ENCODE measurements at regions not wholly inside any gene's neighbourhood (a gene's known extent, or its start where the extent isn't known, plus 50 kb on each side); places are given as distances from the start of the nearest gene placed in this dataset.

DNA sequence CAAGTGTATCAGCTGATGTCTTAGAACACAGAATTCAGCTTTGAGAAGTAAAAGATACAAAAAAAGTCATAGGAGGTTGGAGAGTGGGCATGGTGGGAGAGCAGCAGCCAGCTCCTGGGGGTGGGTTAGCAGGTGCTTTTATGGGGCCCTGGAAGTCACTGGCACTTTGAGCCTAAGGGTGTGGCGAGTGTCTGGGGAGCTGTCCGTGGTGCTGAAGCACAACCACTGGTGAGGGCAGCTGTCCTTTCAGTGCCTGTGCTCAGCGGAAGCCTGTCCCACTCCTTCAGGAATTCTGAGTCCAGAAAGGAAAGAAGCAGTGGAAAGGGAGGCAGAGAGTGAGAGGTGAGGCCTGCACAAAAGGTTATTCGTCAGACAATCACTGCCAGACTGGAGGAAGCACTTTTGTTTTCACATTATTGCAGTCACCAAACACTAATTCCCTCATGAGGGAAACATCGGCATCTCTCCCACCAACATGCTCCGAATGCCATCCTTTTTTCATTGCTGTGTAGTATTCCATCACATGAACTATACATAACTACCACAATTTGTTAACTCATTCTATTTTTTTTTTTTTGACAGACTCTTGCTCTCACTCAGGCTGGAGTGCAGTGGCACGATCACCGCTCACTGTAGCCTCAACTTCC lies 59.4 kb upstream of the RAPGEF1 start (continued):
- TF ChIP-seq, protein P1, sequence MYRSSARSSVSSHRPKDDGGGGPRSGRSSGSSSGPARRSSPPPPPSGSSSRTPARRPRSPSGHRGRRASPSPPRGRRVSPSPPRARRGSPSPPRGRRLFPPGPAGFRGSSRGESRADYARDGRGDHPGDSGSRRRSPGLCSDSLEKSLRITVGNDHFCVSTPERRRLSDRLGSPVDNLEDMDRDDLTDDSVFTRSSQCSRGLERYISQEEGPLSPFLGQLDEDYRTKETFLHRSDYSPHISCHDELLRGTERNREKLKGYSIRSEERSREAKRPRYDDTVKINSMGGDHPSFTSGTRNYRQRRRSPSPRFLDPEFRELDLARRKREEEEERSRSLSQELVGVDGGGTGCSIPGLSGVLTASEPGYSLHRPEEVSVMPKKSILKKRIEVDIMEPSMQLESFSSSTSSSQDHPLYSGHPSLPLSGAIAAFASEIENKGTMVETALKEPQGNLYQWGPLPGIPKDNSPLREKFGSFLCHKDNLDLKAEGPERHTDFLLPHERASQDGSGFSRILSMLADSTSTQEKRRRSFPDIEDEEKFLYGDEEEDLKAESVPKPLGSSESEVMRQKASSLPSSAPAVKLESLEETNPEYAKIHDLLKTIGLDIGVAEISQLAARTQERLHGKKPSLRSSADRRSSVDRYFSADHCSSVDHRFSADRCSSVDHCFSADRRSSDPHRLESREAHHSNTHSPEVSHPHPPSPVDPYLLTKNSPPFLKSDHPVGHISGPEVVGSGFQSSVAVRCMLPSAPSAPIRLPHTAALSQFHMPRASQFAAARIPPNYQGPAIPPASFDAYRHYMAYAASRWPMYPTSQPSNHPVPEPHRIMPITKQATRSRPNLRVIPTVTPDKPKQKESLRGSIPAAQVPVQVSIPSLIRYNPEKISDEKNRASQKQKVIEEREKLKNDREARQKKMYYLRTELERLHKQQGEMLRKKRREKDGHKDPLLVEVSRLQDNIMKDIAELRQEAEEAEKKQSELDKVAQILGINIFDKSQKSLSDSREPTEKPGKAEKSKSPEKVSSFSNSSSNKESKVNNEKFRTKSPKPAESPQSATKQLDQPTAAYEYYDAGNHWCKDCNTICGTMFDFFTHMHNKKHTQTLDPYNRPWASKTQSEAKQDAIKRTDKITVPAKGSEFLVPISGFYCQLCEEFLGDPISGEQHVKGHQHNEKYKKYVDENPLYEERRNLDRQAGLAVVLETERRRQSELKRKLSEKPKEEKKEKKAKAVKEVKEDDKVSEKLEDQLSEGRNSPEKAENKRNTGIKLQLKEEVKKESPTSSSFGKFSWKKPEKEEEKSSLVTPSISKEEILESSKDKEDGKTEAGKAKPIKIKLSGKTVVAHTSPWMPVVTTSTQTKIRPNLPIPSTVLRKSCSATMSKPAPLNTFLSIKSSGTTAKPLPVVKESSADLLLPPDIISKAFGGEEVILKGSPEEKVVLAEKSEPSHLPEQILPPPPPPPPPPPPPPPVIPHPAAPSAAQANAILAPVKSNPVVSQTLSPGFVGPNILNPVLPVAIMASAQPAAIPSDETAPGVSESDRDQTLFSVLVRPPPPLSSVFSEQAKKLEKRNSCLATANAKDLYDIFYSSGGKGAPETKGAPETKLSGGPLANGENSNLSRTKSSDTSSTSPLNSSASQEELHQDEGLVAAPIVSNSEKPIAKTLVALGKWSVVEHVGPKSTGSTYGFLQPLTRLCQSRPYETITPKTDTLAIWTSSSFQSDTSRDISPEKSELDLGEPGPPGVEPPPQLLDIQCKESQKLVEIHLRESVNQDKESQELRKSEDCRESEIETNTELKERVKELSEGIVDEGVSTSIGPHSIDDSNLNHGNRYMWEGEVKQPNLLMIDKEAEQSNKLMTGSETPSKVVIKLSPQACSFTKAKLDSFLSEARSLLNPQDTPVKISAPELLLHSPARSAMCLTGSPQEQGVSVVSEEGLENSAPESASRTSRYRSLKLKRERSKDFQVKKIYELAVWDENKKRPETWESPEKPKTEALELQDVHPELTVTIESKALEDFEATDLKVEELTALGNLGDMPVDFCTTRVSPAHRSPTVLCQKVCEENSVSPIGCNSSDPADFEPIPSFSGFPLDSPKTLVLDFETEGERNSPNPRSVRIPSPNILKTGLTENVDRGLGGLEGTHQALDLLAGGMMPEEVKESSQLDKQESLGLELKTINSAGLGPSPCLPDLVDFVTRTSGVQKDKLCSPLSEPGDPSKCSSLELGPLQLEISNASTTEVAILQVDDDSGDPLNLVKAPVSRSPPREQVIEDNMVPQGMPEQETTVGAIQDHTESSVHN (CRISPR knock-in tag; IDR thresholded peaks at IDR 0.05): no peak
- TF ChIP-seq MIXL1 (CRISPR knock-in tag; IDR thresholded peaks at IDR 0.05) (peak; percentile 45; the same call in 1 of the 2 replicates), ZBTB8A (CRISPR knock-in tag; IDR thresholded peaks at IDR 0.05; ENCODE audit: borderline replicate concordance, low read depth) (no peak), MYC (CRISPR knock-in tag; IDR thresholded peaks at IDR 0.05; ENCODE audit: borderline replicate concordance) (peak; percentile 32; the same call in 1 of the 2 replicates), ZNF563 (CRISPR knock-in tag; IDR thresholded peaks at IDR 0.05) (peak; percentile 40; the same call in 1 of the 2 replicates), KMT2A (CRISPR knock-in tag; IDR thresholded peaks at IDR 0.05) (no peak), THAP11 (CRISPR knock-in tag; IDR thresholded peaks at IDR 0.05) (peak; percentile 47; the same call in 1 of the 2 replicates), RARA (CRISPR knock-in tag; IDR thresholded peaks at IDR 0.05) (peak; percentile 63), ZNF34 (CRISPR knock-in tag; IDR thresholded peaks at IDR 0.05; ENCODE audit: borderline replicate concordance) (no peak), ZNF660 (CRISPR knock-in tag; IDR thresholded peaks at IDR 0.05; ENCODE audit: borderline replicate concordance, low read depth) (no peak), ZFP36L2 (CRISPR knock-in tag; IDR thresholded peaks at IDR 0.05) (0 out of 2 replicates have a peak, but pooled peaks have one; percentile 87)
- TF ChIP-seq, protein P2, sequence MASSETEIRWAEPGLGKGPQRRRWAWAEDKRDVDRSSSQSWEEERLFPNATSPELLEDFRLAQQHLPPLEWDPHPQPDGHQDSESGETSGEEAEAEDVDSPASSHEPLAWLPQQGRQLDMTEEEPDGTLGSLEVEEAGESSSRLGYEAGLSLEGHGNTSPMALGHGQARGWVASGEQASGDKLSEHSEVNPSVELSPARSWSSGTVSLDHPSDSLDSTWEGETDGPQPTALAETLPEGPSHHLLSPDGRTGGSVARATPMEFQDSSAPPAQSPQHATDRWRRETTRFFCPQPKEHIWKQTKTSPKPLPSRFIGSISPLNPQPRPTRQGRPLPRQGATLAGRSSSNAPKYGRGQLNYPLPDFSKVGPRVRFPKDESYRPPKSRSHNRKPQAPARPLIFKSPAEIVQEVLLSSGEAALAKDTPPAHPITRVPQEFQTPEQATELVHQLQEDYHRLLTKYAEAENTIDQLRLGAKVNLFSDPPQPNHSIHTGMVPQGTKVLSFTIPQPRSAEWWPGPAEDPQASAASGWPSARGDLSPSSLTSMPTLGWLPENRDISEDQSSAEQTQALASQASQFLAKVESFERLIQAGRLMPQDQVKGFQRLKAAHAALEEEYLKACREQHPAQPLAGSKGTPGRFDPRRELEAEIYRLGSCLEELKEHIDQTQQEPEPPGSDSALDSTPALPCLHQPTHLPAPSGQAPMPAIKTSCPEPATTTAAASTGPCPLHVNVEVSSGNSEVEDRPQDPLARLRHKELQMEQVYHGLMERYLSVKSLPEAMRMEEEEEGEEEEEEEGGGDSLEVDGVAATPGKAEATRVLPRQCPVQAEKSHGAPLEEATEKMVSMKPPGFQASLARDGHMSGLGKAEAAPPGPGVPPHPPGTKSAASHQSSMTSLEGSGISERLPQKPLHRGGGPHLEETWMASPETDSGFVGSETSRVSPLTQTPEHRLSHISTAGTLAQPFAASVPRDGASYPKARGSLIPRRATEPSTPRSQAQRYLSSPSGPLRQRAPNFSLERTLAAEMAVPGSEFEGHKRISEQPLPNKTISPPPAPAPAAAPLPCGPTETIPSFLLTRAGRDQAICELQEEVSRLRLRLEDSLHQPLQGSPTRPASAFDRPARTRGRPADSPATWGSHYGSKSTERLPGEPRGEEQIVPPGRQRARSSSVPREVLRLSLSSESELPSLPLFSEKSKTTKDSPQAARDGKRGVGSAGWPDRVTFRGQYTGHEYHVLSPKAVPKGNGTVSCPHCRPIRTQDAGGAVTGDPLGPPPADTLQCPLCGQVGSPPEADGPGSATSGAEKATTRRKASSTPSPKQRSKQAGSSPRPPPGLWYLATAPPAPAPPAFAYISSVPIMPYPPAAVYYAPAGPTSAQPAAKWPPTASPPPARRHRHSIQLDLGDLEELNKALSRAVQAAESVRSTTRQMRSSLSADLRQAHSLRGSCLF (CRISPR knock-in tag; IDR thresholded peaks at IDR 0.05; ENCODE audit: borderline replicate concordance): peak; percentile 89; the same call in 1 of the 2 replicates
- TF ChIP-seq, protein P3, sequence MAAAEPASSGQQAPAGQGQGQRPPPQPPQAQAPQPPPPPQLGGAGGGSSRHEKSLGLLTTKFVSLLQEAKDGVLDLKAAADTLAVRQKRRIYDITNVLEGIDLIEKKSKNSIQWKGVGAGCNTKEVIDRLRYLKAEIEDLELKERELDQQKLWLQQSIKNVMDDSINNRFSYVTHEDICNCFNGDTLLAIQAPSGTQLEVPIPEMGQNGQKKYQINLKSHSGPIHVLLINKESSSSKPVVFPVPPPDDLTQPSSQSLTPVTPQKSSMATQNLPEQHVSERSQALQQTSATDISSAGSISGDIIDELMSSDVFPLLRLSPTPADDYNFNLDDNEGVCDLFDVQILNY (CRISPR knock-in tag; conservative IDR thresholded peaks at IDR 0.05): 0 out of 2 replicates have a peak, but pooled peaks have one; percentile 49
- TF ChIP-seq, protein P4, sequence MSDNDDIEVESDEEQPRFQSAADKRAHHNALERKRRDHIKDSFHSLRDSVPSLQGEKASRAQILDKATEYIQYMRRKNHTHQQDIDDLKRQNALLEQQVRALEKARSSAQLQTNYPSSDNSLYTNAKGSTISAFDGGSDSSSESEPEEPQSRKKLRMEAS (IDR thresholded peaks at IDR 0.05): no peak
